GM19238 (cell line): ENCODE measurements at regions not wholly inside any gene's neighbourhood (a gene's known extent, or its start where the extent isn't known, plus 50 kb on each side); places are given as distances from the start of the nearest gene placed in this dataset.
"Not testable (repeated sequence)": the region's sequence is repeated elsewhere in the genome, so short reads cannot be mapped to it uniquely, and the experiment has no call there.

Experiments used
- DNase-seq: peaks from one replicate; pipeline ENCODE4 v3.0.0; 2011; ENCODE audit warnings: low spot score; ENCODE audit not compliant: insufficient read length

DNA sequence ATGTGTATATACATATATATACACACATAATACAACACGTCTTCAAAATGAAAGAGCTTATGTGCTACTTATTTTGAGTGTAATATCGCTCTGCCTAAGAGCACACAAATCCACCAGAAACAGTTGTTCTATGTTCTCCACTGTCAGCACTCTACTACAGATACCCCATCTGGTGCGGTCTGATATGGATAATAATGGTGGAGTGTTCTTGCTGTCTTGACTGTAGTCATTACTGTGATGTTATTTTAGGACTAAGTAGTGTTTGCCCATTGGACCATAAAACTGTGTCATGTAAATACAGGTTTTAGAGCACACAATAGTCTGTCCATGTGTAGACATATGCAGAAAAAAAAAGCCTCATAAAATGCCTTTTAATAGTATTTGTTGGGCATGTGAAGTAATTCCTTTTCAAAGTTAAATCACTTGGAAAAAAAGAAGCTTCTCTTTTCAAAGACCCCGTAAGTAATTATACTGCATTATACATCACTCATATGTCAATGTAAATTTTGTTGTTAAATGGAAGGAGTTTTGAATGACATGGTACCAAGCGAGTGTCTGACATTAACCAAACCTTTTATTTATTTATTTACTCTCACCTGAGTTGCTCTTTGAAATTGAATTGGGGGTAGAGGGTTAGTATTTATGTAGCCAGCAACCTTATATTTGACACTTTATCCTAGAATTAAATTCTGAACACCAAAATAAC, 1249.2 kb upstream of the ZEB2 start:
- DNase-seq, result no peak

DNA sequence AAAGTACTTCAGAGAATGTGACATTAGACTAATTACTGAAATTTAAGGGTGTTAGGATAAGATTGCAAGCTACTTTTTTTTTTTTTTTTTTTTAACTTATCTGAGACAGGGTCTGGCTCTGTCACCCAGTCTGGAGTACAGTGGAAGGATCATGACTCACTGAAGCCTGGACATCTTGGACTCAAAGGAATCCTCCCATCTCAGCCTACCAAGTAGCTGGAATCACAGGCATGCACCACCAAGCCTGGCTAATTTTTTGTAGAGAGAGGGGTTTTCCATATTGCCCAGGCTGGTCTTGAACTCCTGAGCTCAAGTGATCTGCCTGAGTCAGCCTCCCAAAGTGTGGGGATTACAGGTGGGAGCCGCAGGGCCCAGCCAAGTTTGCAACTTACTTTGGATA, 1246.0 kb upstream of the ZEB2 start:
- DNase-seq, result no peak

GRCh38 chr2:145764631-145765030, 1244.7 kb upstream of the ZEB2 start:
- DNase-seq, result no peak

GRCh38 chr2:145760781-145761649, 1241.1 kb upstream of the ZEB2 start:
- DNase-seq, result no peak

GRCh38 chr2:145759228-145759915, 1239.5 kb upstream of the ZEB2 start:
- DNase-seq, result no peak

DNA sequence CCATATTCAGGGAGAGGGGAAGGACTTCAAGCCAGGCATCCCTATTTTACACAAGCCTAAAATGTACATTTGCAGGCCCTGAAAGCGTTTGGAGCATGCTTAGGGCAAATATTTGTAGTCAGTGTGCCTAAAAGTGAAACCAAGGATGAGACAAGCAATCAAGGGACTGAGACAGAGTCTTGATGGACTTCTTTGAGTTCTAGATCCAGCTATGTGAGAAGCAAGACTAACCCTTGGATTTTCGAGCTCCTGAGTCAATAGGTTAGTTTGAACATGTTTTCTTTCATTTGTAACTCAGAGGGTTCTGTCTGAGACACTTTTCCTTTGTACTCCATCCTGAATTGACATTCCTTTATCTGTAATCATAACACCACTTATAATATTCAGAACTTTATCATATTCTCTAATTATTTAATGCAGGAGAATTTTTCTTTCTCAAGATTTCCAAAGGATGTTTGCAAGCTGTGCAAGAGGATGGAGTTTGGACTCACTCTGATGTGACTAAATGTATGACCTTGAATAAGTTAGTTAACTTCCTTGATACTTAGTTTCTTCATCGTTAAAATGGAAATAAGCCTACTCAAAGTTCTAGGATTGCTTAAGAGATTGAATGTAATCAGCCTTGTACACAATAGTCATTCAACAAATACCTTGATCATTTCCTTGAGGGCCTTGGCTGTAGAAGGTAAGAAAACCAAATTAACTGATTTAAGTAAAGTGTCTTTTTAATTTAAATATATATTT, 1237.8 kb upstream of the ZEB2 start:
- no peak for DNase-seq

DNA sequence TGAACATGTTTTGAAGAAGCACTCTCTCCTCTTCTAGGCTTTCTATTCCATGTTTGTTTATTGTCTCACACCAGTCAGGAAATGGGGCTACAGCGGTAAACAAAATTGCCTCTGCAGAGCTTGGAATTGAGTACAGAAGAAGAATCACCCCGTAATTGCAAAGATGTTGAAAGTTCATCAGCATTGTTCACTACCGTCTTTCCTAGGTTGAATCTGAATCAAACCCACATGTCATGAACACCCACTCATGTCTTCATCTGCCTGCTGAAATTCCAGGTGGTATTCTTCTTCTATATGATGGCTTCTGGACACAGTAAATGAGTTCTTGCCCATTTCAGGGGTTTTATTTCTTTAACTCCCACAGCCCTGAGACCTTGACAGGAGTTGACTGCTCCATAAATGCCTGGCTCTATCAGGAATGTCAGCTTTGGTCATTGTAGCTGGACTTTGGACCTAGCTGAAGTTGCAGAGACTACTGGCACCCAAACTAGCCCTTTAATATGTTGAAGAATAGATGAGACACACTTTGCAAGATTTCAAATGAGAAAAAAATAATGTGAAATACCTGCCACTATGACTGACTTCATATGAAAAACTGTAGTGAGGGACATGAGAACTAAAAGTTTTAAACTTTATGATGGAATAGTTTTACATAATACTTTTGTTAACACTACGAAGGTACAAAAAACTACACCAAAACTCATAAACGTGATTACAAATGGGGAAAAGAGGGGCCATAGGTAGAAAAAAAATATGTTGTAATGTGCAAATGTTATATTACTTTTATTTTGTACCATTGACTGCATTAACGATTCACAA, 1235.3 kb upstream of the ZEB2 start:
- DNase-seq, result no peak

DNA sequence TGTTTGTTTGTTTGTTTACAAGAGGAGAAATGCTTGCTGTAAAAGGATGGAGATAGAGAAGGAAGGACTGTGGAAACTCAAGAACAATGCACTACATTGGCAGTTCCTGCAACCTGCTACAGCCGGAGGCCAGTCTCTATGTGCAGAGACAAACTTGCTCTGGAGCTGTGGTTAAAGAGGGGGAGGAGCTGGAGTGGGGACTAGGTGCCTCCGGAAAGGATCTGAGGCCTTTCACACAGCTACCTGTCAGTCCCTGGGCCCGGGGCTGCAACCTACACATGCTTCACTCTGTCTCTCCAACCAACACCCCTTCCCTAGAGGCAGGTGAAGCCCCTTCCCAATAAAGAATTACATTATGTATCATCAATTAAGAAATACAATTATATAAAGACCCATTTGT, 1234.0 kb upstream of the ZEB2 start:
- no peak for DNase-seq

DNA sequence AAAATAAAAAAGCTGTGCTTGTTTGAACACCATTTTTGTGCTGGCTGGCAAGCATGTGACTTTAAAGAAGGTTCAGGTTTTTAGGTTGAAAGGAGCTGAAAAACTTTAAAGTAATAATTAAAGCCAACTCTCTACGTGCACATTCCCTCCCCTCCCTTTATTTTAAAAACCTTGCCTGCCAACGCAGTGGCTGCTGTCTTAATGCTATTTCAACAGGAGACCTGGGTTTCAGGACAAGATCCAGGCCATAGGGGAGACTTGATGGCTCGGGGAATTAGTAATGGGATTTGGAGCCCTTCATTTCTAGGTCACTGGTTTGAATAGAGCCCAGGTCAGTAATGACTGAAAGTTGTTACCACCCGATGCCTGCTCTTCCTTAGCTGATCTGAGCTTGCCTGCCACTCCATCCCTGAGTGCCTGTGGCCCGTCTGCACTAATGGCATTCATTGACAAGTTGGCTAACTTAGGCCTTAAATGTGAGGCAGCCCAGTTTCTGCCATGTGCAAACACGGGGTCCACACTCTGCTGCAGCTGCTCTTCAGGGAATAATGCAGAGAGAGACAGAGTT, 1233.2 kb upstream of the ZEB2 start:
- no peak for DNase-seq

DNA sequence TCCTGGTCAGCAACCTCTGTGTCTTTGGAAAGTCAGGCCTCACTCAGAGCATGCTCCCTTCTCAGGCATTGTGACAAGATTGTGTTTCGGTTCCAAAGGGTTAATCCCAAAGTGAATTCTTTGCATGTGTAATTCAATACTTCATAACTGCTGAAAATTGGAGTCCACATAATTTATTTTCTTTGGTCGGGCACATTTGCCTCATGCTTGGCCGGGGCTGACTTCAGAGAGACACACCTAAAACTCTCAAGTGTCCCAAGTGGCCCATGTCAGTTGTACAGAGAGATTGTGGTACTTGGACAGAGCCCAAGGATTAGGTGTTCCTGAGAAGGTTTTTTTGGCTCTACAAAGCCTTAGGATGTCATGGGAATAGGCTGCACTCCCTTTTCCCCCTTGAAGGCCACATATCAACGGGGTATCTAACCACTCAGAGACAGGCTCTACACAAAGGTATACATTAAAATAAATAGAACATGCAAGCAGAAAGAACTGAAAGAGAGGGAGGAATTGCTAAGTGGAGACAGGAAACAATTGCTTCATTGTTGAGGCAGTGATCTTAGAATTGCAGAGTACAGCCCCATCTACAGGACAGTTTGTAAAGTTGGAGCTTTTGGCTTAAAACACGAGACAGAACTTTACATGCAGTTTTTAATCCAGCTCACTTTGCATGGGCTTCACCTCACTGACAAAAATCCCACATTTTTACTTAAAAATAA, 1232.3 kb upstream of the ZEB2 start:
- no peak for DNase-seq

DNA sequence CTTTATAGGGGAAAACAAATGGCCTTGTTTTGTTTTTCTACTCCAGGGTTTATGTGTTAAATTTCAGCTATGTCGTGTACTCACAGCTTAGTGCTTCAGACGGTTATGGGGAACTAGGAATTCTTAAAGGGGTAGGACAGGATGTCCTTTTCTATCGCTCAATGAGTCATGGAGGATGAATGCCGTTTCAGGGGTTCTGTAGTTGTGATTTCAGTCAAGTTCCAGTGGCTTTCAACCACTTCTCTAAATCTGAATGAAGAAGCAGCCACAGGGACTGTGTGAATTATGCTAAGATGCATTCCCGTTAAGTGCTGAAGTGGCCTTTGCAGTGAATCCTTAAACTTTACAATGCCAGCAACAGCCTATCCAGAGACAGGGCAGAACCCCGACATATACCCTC, 1231.7 kb upstream of the ZEB2 start:
- peak; percentile 6 for DNase-seq

DNA sequence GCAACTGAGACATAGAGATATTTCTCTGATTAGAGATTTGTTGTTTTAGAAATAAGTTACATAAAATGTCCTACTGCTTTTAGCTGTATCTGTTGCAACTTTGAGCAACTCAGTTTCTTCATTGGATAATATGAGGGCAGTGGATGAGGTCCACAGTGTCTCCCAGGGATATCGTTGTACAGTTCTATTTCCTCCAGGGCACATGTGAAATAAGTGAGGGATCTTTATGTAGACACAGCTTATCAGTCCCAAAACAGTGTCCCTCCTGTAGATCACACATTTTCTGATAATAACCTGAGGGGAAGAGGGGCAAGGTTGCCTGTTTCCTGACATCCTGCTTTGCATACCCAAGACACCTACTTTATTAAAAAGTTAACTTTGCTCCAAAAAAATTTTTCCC, 1231.2 kb upstream of the ZEB2 start:
- DNase-seq, result no peak

DNA sequence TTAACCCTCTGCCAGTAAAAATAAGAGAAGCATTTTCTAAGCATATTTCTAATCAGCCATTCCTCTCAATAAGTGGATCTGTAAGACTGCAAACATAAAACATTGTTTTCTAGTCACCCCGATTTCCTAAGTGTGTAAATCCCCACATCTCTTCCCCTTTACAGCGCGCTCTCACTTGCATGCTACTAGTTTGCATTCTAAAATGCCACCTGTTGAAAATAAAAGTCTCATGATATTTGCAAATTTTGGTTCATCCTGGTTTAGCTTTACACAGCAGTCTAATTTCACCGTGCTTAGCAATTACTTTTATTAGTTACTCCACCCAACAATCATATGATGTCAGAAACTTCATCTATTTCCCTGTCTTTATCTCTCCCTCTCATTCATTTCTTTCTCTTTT, 1230.7 kb upstream of the ZEB2 start:
- no peak for DNase-seq

GRCh38 chr2:145750144-145750543, 1230.2 kb upstream of the ZEB2 start:
- DNase-seq, result no peak

GRCh38 chr2:145749556-145749955, 1229.6 kb upstream of the ZEB2 start:
- DNase-seq, result no peak

GRCh38 chr2:145748927-145749326, 1229.0 kb upstream of the ZEB2 start:
- DNase-seq, result no peak

- DNase-seq, result no peak
These were observed 1227.8 kb upstream of the ZEB2 start for GRCh38 chr2:145747715-145748114.

DNA sequence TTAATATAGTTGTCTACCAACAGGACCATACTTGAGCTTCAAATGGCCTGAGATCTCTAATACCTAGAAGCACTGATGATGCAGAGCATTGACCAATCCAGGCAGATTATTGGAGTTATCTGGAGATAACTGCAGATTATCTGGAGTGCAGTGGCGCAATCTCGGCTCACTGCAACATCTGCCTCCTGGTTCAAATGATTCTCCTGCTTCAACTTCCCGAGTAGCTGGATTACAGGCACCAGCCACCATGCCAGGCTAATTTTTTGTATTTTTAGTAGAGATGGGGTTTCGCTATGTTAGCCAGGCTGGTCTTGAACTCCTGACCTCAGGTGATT, 1225.4 kb upstream of the ZEB2 start:
- not testable (repeated sequence) for DNase-seq

GRCh38 chr2:145744541-145745386, 1224.8 kb upstream of the ZEB2 start:
- DNase-seq, result no peak
